Activated CD4-positive, alpha-beta memory T cell treated with anti-CD3 and anti-CD28 coated beads, Interleukin-2, amount 10 ng/mL, durations not matched to agents 7 days and 5 days (primary cell): ENCODE measurements at regions not wholly inside any gene's neighbourhood (a gene's known extent, or its start where the extent isn't known, plus 50 kb on each side); places are given as distances from the start of the nearest gene placed in this dataset.

Experiments used
- CTCF ChIA-PET: fragments of 350-600 bp; sonication (Branson Sonifier 250); formaldehyde crosslinking; loops from one replicate; lab custom pipeline; 2021; ENCODE audit warnings: antibody characterized with exemption, inconsistent platforms; lab: Charles Lee
- POLR2A ChIA-PET: fragments of 350-600 bp; sonication (Branson Sonifier 250); formaldehyde crosslinking; loops from one replicate; lab custom pipeline; 2021; ENCODE audit warnings: antibody characterized with exemption; lab: Charles Lee
- DNase-seq: peaks from one replicate; pipeline ENCODE4 v3.0.0-alpha.2; 2020
- H3K27ac Mint-ChIP-seq: one replicate; pipeline ENCODE4 v1.8.0; 2021; ENCODE audit warnings: mild to moderate bottlenecking, mixed read lengths
- H3K27me3 Mint-ChIP-seq: one replicate; pipeline ENCODE4 v1.8.0; 2021; ENCODE audit warnings: mixed read lengths
- H3K36me3 Mint-ChIP-seq: one replicate; pipeline ENCODE4 v1.8.0; 2021; ENCODE audit warnings: low read depth, mixed read lengths
- H3K4me1 Mint-ChIP-seq: one replicate; pipeline ENCODE4 v1.8.0; 2021; ENCODE audit warnings: mixed read lengths
- H3K4me3 Mint-ChIP-seq: one replicate; pipeline ENCODE4 v1.8.0; 2021; ENCODE audit warnings: mild to moderate bottlenecking, mixed read lengths
- H3K9me3 Mint-ChIP-seq: one replicate; pipeline ENCODE4 v1.8.0; 2021; ENCODE audit warnings: mixed read lengths

DNA sequence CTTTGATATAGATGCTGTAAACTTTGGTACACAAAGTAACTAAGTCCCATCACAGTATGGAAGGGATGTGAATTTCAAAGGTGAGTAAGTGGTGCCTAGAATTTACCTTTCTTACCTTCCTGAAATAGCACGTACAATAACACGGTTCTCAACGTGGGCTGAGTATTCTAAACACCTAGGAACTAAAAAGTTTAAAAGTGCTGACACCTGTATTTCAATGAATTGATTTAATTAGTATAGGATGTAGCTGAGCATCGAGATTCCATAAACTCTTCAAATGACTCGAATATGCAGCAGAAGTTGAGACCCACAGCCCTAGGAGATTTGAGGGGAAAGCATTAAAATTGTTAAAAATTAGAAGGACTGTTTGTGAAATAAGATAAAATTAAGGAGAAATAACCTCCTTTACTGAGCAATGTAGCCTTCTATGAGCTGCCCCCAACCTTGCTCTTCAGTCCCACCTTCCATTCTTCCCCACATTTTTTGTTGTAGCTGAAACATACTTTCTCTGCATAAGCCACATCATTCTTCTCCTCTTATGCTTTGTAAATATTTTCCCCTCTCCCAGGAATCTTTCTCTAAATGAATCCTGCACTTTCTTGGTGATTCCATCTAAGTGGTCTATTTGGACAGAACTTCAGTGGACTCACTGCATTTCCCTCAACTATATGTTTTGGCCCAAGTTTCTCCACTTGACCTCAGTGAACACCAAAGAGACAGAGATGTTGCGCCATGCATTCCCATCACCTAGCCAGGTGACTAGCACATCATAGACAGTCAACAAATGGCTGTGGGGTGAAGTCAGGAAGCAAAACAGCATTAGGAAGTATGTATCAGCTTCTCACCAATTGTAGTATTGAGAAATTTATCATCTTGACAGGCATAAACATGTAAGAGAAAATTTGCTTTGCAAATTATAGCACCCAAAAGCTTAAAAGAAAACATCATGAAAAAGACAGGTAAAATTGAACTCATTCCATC lies 156.5 kb upstream of the TAS2R1 start:
- ChIA-PET POLR2A (no interaction called here), CTCF (no interaction called here)
- H3K36me3 Mint-ChIP-seq, result no peaks in the 10 kb centered on the region
- H3K4me3 Mint-ChIP-seq, result no peak overlapping the region
- peaks cover 3% of the 10 kb centered on the region for H3K9me3 Mint-ChIP-seq
- H3K27me3 Mint-ChIP-seq, result no peaks in the 10 kb centered on the region
- DNase-seq, result no peak
- H3K4me1 Mint-ChIP-seq, result no peaks in the 10 kb centered on the region
- no peak overlapping the region for H3K27ac Mint-ChIP-seq

DNA sequence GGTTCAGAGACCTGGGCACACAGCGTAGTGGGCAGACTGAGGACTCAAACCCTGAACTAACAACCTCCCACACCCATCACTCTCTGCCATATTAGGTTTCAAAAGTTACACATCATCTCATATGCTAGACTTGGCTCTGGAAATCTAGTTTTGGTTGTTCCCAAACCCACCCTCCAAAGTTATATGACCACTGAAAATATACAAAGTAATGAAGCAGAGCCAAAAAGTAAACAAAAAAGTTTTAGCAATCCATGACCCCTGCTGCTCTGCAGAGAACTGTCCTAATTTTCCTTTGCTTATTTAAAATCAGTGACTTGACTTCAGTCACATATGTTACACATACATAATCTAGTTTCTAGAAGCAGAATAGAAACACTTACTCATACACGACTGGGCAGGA lies 155.6 kb upstream of the TAS2R1 start:
- POLR2A ChIA-PET, result no interaction called here
- CTCF ChIA-PET, result no interaction called here
- no peaks in the 10 kb centered on the region for H3K36me3 Mint-ChIP-seq
- no peak overlapping the region for H3K4me3 Mint-ChIP-seq
- peaks cover 2% of the 10 kb centered on the region for H3K9me3 Mint-ChIP-seq
- no peak for DNase-seq
- H3K27me3 Mint-ChIP-seq, result no peaks in the 10 kb centered on the region
- H3K27ac Mint-ChIP-seq, result no peak overlapping the region
- H3K4me1 Mint-ChIP-seq, result no peaks in the 10 kb centered on the region

DNA sequence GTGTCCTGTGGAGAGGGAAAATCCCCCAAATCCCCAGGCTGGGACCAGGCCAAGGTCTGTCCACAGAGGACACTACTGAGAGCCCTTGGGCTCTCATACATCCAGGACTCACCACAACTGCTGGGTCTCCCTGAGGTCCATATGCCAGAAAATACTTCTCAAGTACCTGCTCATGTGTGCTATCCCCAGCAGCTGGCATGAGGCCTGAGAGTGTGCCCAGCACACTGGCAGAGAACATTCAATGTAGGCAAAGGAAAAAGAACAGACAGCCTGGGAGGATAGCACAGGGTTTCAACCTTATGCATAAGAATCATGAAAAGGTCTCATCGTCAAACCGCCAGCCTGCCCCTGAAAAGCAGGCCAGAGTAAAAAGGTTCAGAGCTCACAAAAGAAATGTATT lies 154.1 kb upstream of the TAS2R1 start:
- H3K9me3 Mint-ChIP-seq, result peaks cover 2% of the 10 kb centered on the region
- DNase-seq, result no peak
- ChIA-PET CTCF (no interaction called here), POLR2A (no interaction called here)
- no peaks in the 10 kb centered on the region for H3K27me3 Mint-ChIP-seq
- H3K27ac Mint-ChIP-seq, result no peak overlapping the region
- no peak overlapping the region for H3K4me3 Mint-ChIP-seq
- no peaks in the 10 kb centered on the region for H3K36me3 Mint-ChIP-seq
- H3K4me1 Mint-ChIP-seq, result no peaks in the 10 kb centered on the region

DNA sequence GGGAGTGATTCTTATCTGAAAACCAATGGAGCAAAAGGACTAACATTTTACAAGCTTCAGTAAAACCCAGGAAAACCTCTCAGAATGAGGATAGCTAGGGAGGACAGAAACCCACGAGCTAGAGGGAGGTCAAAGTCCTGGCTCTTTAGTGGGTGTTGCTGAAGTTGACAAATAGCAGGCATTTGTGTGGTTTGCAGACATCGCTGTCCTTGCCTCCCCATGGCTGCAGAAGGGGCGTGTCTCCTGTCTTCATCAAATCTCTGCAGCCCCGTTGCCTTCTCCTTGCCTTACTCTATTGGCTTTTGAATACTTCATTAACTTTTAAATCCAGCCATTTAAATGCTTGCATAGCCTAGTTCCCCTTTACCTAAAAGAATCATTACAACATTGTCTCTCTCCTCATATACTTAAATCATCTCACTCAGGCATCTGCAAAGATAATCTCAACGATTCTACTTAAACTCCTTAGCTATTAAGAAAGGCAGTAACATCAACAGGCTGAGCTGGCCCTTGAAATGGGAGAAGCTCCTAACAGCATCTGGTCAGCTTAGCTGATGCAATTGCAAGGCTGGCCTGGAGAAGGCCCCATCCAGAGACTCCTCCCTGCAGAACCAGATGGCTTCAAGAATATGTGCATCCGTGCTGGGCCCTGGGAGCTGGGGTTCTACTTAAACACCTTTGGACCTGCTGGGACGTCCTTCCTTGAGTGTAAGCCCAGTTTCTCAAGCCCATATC lies 152.8 kb upstream of the TAS2R1 start:
- Mint-ChIP-seq H3K9me3 (peaks cover 2% of the 10 kb centered on the region), H3K4me1 (no peaks in the 10 kb centered on the region), H3K4me3 (no peak overlapping the region), H3K27ac (no peak overlapping the region), H3K27me3 (no peaks in the 10 kb centered on the region), H3K36me3 (no peaks in the 10 kb centered on the region)
- no peak for DNase-seq
- POLR2A ChIA-PET, result no interaction called here
- CTCF ChIA-PET, result no interaction called here

- Mint-ChIP-seq H3K27ac (no peak overlapping the region), H3K4me1 (no peaks in the 10 kb centered on the region), H3K4me3 (no peak overlapping the region), H3K36me3 (no peaks in the 10 kb centered on the region), H3K9me3 (peaks cover 4% of the 10 kb centered on the region), H3K27me3 (no peaks in the 10 kb centered on the region)
- ChIA-PET CTCF (no interaction called here), POLR2A (no interaction called here)
- no peak for DNase-seq
Observed at GRCh38 chr5:9781890-9782289, 151.7 kb upstream of the TAS2R1 start.

GRCh38 chr5:9781275-9781674 lies 151.1 kb upstream of the TAS2R1 start:
- CTCF ChIA-PET, result no interaction called here
- no peaks in the 10 kb centered on the region for H3K4me1 Mint-ChIP-seq
- no peaks in the 10 kb centered on the region for H3K27me3 Mint-ChIP-seq
- POLR2A ChIA-PET, result no interaction called here
- no peak overlapping the region for H3K4me3 Mint-ChIP-seq
- H3K9me3 Mint-ChIP-seq, result peaks cover 6% of the 10 kb centered on the region
- DNase-seq, result no peak
- no peaks in the 10 kb centered on the region for H3K36me3 Mint-ChIP-seq
- H3K27ac Mint-ChIP-seq, result no peak overlapping the region

- Mint-ChIP-seq H3K27me3 (no peaks in the 10 kb centered on the region), H3K9me3 (peaks cover 6% of the 10 kb centered on the region), H3K4me1 (no peaks in the 10 kb centered on the region), H3K27ac (no peak overlapping the region), H3K4me3 (no peak overlapping the region), H3K36me3 (no peaks in the 10 kb centered on the region)
- ChIA-PET CTCF (no interaction called here), POLR2A (no interaction called here)
- no peak for DNase-seq
Observed at GRCh38 chr5:9780501-9780900, 150.3 kb upstream of the TAS2R1 start.

DNA sequence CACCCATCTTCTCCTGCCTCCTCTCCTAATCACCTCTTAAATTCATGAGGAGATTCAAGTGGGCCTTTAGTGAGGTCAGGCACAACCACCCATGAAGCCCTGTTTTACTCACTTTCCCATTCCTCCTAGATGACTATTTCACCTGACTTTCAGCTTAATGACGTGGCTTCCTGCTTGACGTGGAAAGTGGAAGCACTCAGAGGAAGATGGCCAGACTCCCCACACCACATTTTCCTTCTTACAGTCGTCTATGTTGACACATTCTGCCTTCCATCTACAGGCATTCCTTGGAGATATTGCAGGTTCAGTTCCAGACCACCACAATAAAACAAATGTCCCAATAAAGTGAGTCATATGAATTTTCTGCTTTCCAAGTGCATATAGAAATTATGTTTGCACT lies 146.4 kb upstream of the TAS2R1 start:
- no peaks in the 10 kb centered on the region for H3K36me3 Mint-ChIP-seq
- no peak for DNase-seq
- ChIA-PET CTCF (no interaction called here), POLR2A (no interaction called here)
- no peak overlapping the region for H3K4me3 Mint-ChIP-seq
- no peaks in the 10 kb centered on the region for H3K27me3 Mint-ChIP-seq
- peaks cover 6% of the 10 kb centered on the region for H3K9me3 Mint-ChIP-seq
- no peaks in the 10 kb centered on the region for H3K4me1 Mint-ChIP-seq
- no peak overlapping the region for H3K27ac Mint-ChIP-seq

GRCh38 chr5:9775339-9775738 lies 145.2 kb upstream of the TAS2R1 start:
- ChIA-PET CTCF (no interaction called here), POLR2A (no interaction called here)
- DNase-seq, result no peak
- peaks cover 6% of the 10 kb centered on the region for H3K9me3 Mint-ChIP-seq
- H3K27me3 Mint-ChIP-seq, result no peaks in the 10 kb centered on the region
- no peaks in the 10 kb centered on the region for H3K4me1 Mint-ChIP-seq
- H3K27ac Mint-ChIP-seq, result no peak overlapping the region
- H3K36me3 Mint-ChIP-seq, result no peaks in the 10 kb centered on the region
- H3K4me3 Mint-ChIP-seq, result no peak overlapping the region

DNA sequence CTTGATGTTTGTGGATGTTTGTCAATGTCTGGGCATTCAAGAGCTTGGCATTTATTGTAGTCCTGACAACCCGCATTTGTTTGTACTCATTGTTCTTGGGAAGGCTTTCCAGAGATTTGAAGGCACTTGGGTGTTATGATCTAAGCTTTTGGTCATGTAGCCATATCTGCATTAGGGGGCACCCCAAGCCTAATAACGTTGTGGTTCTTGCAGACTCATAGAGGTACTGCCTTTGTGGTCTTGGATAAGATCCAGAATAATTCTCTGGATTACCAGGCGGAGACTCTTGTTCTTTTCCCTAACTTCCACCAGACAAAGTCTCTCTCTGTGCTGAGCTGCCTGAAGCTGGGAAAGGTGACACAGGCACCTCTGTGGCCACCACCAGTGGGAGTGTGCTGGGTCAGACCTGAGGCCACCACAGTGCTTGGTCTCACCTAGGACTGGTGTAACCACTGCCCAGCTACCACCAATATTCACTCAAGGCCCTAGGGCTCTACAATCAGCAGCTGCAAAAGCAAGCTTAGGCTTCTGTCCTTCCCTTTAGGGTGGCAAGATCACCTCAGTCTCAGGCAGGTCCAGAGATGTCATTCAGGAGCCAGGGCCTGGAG lies 144.4 kb upstream of the TAS2R1 start:
- Mint-ChIP-seq H3K27me3 (no peaks in the 10 kb centered on the region), H3K4me3 (no peak overlapping the region), H3K27ac (no peak overlapping the region), H3K4me1 (no peaks in the 10 kb centered on the region), H3K36me3 (no peaks in the 10 kb centered on the region), H3K9me3 (peaks cover 6% of the 10 kb centered on the region)
- no peak for DNase-seq
- ChIA-PET POLR2A (no interaction called here), CTCF (no interaction called here)

- no peak for DNase-seq
- Mint-ChIP-seq H3K27me3 (no peaks in the 10 kb centered on the region), H3K4me1 (no peaks in the 10 kb centered on the region), H3K4me3 (no peak overlapping the region), H3K9me3 (peaks cover 11% of the 10 kb centered on the region), H3K36me3 (no peaks in the 10 kb centered on the region), H3K27ac (no peak overlapping the region)
- CTCF ChIA-PET, result no interaction called here
- POLR2A ChIA-PET, result no interaction called here
Observed at GRCh38 chr5:9771079-9771478, 140.9 kb upstream of the TAS2R1 start.

GRCh38 chr5:9766581-9766980 lies 136.4 kb upstream of the TAS2R1 start:
- no peak overlapping the region for H3K27ac Mint-ChIP-seq
- no peaks in the 10 kb centered on the region for H3K36me3 Mint-ChIP-seq
- H3K4me1 Mint-ChIP-seq, result no peaks in the 10 kb centered on the region
- ChIA-PET POLR2A (no interaction called here), CTCF (no interaction called here)
- peaks cover 15% of the 10 kb centered on the region for H3K9me3 Mint-ChIP-seq
- no peaks in the 10 kb centered on the region for H3K27me3 Mint-ChIP-seq
- no peak overlapping the region for H3K4me3 Mint-ChIP-seq
- DNase-seq, result no peak

- H3K36me3 Mint-ChIP-seq, result no peaks in the 10 kb centered on the region
- ChIA-PET POLR2A (no interaction called here), CTCF (no interaction called here)
- no peak overlapping the region for H3K4me3 Mint-ChIP-seq
- H3K27me3 Mint-ChIP-seq, result no peaks in the 10 kb centered on the region
- no peak for DNase-seq
- H3K4me1 Mint-ChIP-seq, result no peaks in the 10 kb centered on the region
- no peak overlapping the region for H3K27ac Mint-ChIP-seq
- peaks cover 12% of the 10 kb centered on the region for H3K9me3 Mint-ChIP-seq
Observed at GRCh38 chr5:9765419-9766140, 135.4 kb upstream of the TAS2R1 start.
